ENCODE measurements at regions not wholly inside any gene's neighbourhood (a gene's known extent, or its start where the extent isn't known, plus 50 kb on each side); places are given as distances from the start of the nearest gene placed in this dataset.

GRCh38 chr12:67391034-67391433 lies 121.9 kb downstream of the CAND1 start:
- no peaks in the 10 kb centered on the region for H3K27me3 ChIP-seq (replicated peaks in 1 of 7)
- no peak for DNase-seq

GRCh38 chr12:67391656-67392055 lies 122.5 kb downstream of the CAND1 start:
- Histone ChIP-seq H3K9me3 (no peaks in the 10 kb centered on the region), H3K36me3 (no peaks in the 10 kb centered on the region), H3K27ac (no peak overlapping the region), H3K4me3 (no peak overlapping the region), H3K27me3 (replicated peaks in 1 of 7) (no peaks in the 10 kb centered on the region), H3K4me1 (no peaks in the 10 kb centered on the region)
- intact Hi-C loops (cut with DNase I; ENCODE audit: low total_unique reads), result no loop called here
- no peak for TF ChIP-seq POLR2A (IDR thresholded peaks at IDR 0.05)
- no peak for TF ChIP-seq POLR2AphosphoS5 (IDR thresholded peaks at IDR 0.05)
- TF ChIP-seq CTCF (IDR thresholded peaks at IDR 0.05 in 8 of 11, conservative IDR thresholded peaks at IDR 0.05 in 3 of 11), result no peak
- 92 to 100% (median 95%) methylated on average over 2 of the region's 2 CpGs for WGBS, 5 donors
- DNase-seq, result no peak

More at GRCh38 chr12:67391034-67391433, 121.9 kb downstream of the CAND1 start:
- 51 to 88% (median 82%) methylated on average over 1 of the region's 1 CpG for WGBS, 5 donors
- Histone ChIP-seq H3K4me1 (no peaks in the 10 kb centered on the region), H3K27ac (no peak overlapping the region), H3K36me3 (no peaks in the 10 kb centered on the region), H3K9me3 (no peaks in the 10 kb centered on the region), H3K4me3 (no peak overlapping the region)
- intact Hi-C loops (cut with DNase I; ENCODE audit: low total_unique reads), result no loop called here
- TF ChIP-seq POLR2AphosphoS5 (IDR thresholded peaks at IDR 0.05), result no peak
- TF ChIP-seq CTCF (IDR thresholded peaks at IDR 0.05 in 8 of 11, conservative IDR thresholded peaks at IDR 0.05 in 3 of 11), result no peak
- TF ChIP-seq POLR2A (IDR thresholded peaks at IDR 0.05), result no peak

GRCh38 chr12:67394550-67394949 lies 125.4 kb downstream of the CAND1 start:
- Histone ChIP-seq H3K27ac (no peak overlapping the region), H3K36me3 (no peaks in the 10 kb centered on the region), H3K27me3 (replicated peaks in 1 of 7) (no peaks in the 10 kb centered on the region), H3K4me1 (no peaks in the 10 kb centered on the region), H3K9me3 (no peaks in the 10 kb centered on the region), H3K4me3 (no peak overlapping the region)
- no peak for DNase-seq
- intact Hi-C loops (cut with DNase I; ENCODE audit: low total_unique reads), result no loop called here
- 74 to 90% (median 84%) methylated on average over 6 of the region's 6 CpGs for WGBS, 5 donors
- no peak for TF ChIP-seq POLR2AphosphoS5 (IDR thresholded peaks at IDR 0.05)
- TF ChIP-seq POLR2A (IDR thresholded peaks at IDR 0.05), result no peak
- no peak for TF ChIP-seq CTCF (IDR thresholded peaks at IDR 0.05 in 8 of 11, conservative IDR thresholded peaks at IDR 0.05 in 3 of 11)

- Histone ChIP-seq H3K36me3 (no peaks in the 10 kb centered on the region), H3K9me3 (peaks cover 0 to 12% (median 5%) of the 10 kb centered on the region in 8 donors), H3K27me3 (replicated peaks in 1 of 7) (no peaks in the 10 kb centered on the region), H3K4me1 (no peaks in the 10 kb centered on the region), H3K27ac (no peak overlapping the region), H3K4me3 (no peak overlapping the region)
- DNase-seq, result no peak
- WGBS, 5 donors, result 83 to 94% (median 87%) methylated on average over 4 of the region's 4 CpGs
- intact Hi-C loops (cut with DNase I; ENCODE audit: low total_unique reads), result no loop called here
- TF ChIP-seq CTCF (IDR thresholded peaks at IDR 0.05 in 8 of 11, conservative IDR thresholded peaks at IDR 0.05 in 3 of 11) (no peak), POLR2A (IDR thresholded peaks at IDR 0.05) (no peak), POLR2AphosphoS5 (IDR thresholded peaks at IDR 0.05) (no peak)
These were observed 131.6 kb downstream of the CAND1 start for GRCh38 chr12:67400742-67401141.

Measured in spleen (tissue), 11 donors.